ENCODE measurements at regions not wholly inside any gene's neighbourhood (a gene's known extent, or its start where the extent isn't known, plus 50 kb on each side); places are given as distances from the start of the nearest gene placed in this dataset.

DNA sequence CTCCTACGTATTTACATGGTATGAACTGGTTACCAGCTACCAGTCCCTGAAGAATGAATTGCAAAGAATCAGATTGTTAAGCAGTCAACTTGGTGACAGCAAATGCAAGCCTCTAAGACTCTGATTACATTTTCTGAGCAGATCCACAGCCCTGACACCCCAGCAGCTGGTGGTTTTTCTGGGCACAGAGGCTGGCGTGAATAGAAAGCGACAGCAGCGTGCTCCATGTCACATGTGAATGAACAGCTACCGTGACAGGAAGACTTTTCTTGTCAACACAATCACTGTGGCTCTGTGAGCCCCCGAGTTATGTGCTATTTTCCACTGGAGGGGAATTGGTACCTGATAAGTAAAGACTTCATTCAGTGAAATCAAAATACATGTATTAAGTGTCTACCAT, 93.2 kb upstream of the CBLN2 start:
- POLR2A ChIA-PET, result no interaction called here
- no peaks in the 10 kb centered on the region for H3K36me3 Mint-ChIP-seq (ENCODE audit: low read depth)
- no peaks in the 10 kb centered on the region for H3K4me1 Mint-ChIP-seq
- no peaks in the 10 kb centered on the region for H3K27me3 Mint-ChIP-seq
- no peak overlapping the region for H3K27ac Mint-ChIP-seq
- H3K9me3 Mint-ChIP-seq, result no peaks in the 10 kb centered on the region
- CTCF ChIA-PET, result no interaction called here
- no peak for DNase-seq
- H3K4me3 Mint-ChIP-seq, result no peak overlapping the region

- Mint-ChIP-seq H3K9me3 (no peaks in the 10 kb centered on the region), H3K4me1 (no peaks in the 10 kb centered on the region), H3K27ac (no peak overlapping the region), H3K4me3 (no peak overlapping the region), H3K36me3 (ENCODE audit: low read depth) (no peaks in the 10 kb centered on the region), H3K27me3 (no peaks in the 10 kb centered on the region)
- no peak for DNase-seq
- CTCF ChIA-PET, result no interaction called here
- POLR2A ChIA-PET, result no interaction called here
Measured at GRCh38 chr18:72636611-72637010, 92.5 kb upstream of the CBLN2 start.

DNA sequence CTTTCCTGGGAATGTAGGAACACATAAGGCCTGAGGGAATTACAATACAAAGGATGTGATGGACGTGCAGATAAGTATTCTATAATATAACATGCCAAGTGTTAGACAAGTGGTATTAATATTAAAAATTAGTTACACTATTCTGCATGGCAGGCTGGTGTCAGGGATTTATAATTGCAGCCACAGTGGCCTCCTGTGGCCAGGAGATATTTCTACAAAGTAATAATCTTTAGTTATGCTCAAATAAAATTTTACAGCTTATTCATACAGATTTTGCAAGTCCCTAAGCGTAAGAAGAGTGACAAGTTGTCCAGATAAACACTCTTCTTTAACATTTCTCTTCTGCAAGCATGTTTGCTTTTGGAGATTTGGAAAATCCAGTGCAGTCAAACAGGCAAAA, 90.4 kb upstream of the CBLN2 start:
- Mint-ChIP-seq H3K36me3 (ENCODE audit: low read depth) (no peaks in the 10 kb centered on the region), H3K27me3 (no peaks in the 10 kb centered on the region), H3K4me3 (no peak overlapping the region), H3K27ac (no peak overlapping the region), H3K4me1 (no peaks in the 10 kb centered on the region), H3K9me3 (no peaks in the 10 kb centered on the region)
- DNase-seq, result no peak
- ChIA-PET CTCF (no interaction called here), POLR2A (no interaction called here)

DNA sequence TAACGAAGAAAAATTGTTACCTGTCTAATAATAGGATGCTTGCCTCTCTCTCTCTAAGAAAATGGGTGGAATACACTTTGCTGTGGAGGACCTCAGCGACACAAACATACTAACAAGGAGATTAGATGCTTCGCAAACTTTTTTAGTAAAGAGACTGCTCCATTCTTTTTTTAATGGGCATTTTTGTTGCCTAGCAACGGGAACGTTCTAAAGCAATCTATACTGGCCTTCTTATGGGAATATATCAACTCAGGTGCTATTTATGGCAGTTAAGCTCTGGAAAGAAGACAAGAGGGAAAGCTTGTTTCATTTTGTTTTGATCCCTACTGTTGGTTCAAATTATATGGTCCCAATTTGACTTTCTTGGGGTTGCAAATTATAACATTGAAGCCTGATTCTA, 86.8 kb upstream of the CBLN2 start:
- Mint-ChIP-seq H3K27me3 (no peaks in the 10 kb centered on the region), H3K4me3 (no peak overlapping the region), H3K27ac (no peak overlapping the region), H3K9me3 (no peaks in the 10 kb centered on the region), H3K36me3 (ENCODE audit: low read depth) (no peaks in the 10 kb centered on the region), H3K4me1 (no peaks in the 10 kb centered on the region)
- no peak for DNase-seq
- ChIA-PET POLR2A (no interaction called here), CTCF (no interaction called here)

GRCh38 chr18:72623444-72623843, 79.3 kb upstream of the CBLN2 start:
- Mint-ChIP-seq H3K9me3 (no peaks in the 10 kb centered on the region), H3K4me1 (no peaks in the 10 kb centered on the region), H3K27ac (no peak overlapping the region), H3K27me3 (no peaks in the 10 kb centered on the region), H3K36me3 (ENCODE audit: low read depth) (no peaks in the 10 kb centered on the region), H3K4me3 (no peak overlapping the region)
- no peak for DNase-seq
- ChIA-PET POLR2A (no interaction called here), CTCF (no interaction called here)

- H3K9me3 Mint-ChIP-seq, result no peaks in the 10 kb centered on the region
- no peak overlapping the region for H3K27ac Mint-ChIP-seq
- H3K27me3 Mint-ChIP-seq, result no peaks in the 10 kb centered on the region
- H3K4me1 Mint-ChIP-seq, result no peaks in the 10 kb centered on the region
- no peaks in the 10 kb centered on the region for H3K36me3 Mint-ChIP-seq (ENCODE audit: low read depth)
- POLR2A ChIA-PET, result no interaction called here
- H3K4me3 Mint-ChIP-seq, result no peak overlapping the region
- no peak for DNase-seq
- CTCF ChIA-PET, result no interaction called here
Measured at GRCh38 chr18:72613534-72613930, 69.4 kb upstream of the CBLN2 start.

GRCh38 chr18:72612894-72613533, 68.9 kb upstream of the CBLN2 start:
- Mint-ChIP-seq H3K27me3 (no peaks in the 10 kb centered on the region), H3K27ac (no peak overlapping the region), H3K36me3 (ENCODE audit: low read depth) (no peaks in the 10 kb centered on the region), H3K4me3 (no peak overlapping the region), H3K4me1 (no peaks in the 10 kb centered on the region), H3K9me3 (no peaks in the 10 kb centered on the region)
- POLR2A ChIA-PET, result interaction anchor here (0.5 kb wide), 1 partner anchor 1356 kb away, joined by 3 read pairs; no protein-coding TSS in a partner anchor
- no peak for DNase-seq
- CTCF ChIA-PET, result no interaction called here

DNA sequence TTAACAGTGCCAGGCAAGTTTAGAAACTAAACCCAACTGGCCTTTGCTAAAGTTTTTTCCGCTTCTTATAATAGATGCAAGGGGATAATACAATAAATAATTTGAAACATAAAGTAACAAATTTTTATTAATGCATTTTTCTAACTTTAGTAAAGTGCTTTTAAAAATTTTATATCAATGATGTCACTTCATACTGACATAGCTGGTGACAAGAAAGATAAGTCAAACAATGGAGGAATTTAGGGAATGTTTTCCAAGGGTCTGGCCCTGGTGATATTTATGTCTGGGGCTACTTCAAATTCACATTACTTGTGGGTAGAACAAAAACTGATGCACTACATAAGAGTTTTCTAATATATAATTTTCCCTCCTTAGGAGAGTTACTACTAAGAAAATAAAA, 61.2 kb upstream of the CBLN2 start:
- no peak for DNase-seq
- Mint-ChIP-seq H3K4me3 (no peak overlapping the region), H3K27ac (no peak overlapping the region), H3K4me1 (no peaks in the 10 kb centered on the region), H3K9me3 (peaks cover 2% of the 10 kb centered on the region), H3K27me3 (no peaks in the 10 kb centered on the region), H3K36me3 (ENCODE audit: low read depth) (no peaks in the 10 kb centered on the region)
- ChIA-PET POLR2A (no interaction called here), CTCF (no interaction called here)

GRCh38 chr18:72601944-72602343, 57.8 kb upstream of the CBLN2 start:
- H3K27me3 Mint-ChIP-seq, result no peaks in the 10 kb centered on the region
- POLR2A ChIA-PET, result no interaction called here

DNA sequence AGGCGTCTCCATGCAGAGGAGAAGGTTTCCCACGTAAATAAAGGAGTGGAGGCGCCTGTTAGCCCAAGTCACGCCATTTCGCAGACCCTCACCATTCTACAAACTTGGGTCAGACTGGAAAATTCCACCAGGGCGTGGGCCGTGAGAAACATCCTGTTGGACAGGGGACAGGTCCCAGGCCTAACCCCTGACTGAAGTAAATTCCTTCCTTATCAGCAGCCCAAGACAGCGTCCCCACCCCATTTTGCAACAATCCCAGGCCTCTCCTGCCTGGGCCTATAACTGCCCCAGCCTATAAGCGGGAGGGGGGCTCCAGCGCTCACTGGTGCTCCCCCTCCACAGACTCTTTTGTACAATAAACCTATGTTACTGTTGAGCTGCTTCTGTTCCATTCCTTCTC, 57.3 kb upstream of the CBLN2 start:
- no peak overlapping the region for H3K4me3 Mint-ChIP-seq
- ChIA-PET POLR2A (no interaction called here), CTCF (no interaction called here)
- H3K36me3 Mint-ChIP-seq (ENCODE audit: low read depth), result no peaks in the 10 kb centered on the region
- H3K27me3 Mint-ChIP-seq, result no peaks in the 10 kb centered on the region
- no peak overlapping the region for H3K27ac Mint-ChIP-seq
- H3K4me1 Mint-ChIP-seq, result no peaks in the 10 kb centered on the region
- H3K9me3 Mint-ChIP-seq, result peaks cover 5% of the 10 kb centered on the region
- DNase-seq, result no peak

More at GRCh38 chr18:72601944-72602343, 57.8 kb upstream of the CBLN2 start:
- Mint-ChIP-seq H3K27ac (no peak overlapping the region), H3K36me3 (ENCODE audit: low read depth) (no peaks in the 10 kb centered on the region), H3K4me1 (no peaks in the 10 kb centered on the region), H3K4me3 (no peak overlapping the region), H3K9me3 (peaks cover 5% of the 10 kb centered on the region)
- DNase-seq, result no peak
- CTCF ChIA-PET, result no interaction called here

All from activated CD4-positive, alpha-beta T cell treated with anti-CD3 and anti-CD28 coated beads, Interleukin-2, amount 10 ng/mL, durations not matched to agents 7 days and 5 days (primary cell).